ENCODE measurements at regions not wholly inside any gene's neighbourhood (a gene's known extent, or its start where the extent isn't known, plus 50 kb on each side); places are given as distances from the start of the nearest gene placed in this dataset.

DNA sequence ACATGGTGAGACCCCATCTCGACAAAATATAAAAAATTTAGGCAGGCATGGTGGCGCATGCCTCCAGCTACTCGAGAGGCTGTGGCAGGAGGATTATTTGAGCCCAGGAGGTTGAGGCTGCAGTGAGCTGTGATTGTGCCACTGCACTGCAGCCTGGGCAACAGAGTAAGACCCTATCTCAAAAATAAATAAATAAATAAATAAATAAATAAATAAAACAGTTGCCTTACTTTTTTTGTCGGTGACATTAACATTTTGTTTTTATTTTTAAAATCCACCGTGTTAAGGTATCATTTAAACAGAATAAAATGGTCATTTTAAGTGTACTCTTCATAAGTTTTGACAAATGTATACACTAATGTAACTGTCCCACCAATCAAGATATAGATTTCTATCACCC lies 57.0 kb downstream of the RASL11A start:
- Histone ChIP-seq H3K4me3 (ENCODE audit: low read length) (no peak overlapping the region), H3K27ac (ENCODE audit: low read depth, low read length) (no peak overlapping the region), H3K27me3 (ENCODE audit: control insufficient read depth in 2 of 2, insufficient read depth in 2 of 2, low read length in 2 of 2) (no peaks in the 10 kb centered on the region), H3K36me3 (ENCODE audit: control insufficient read depth in 2 of 3, insufficient read depth in 3 of 3, low read length in 3 of 3) (no peaks in the 10 kb centered on the region), H3K9me3 (ENCODE audit: control insufficient read depth in 2 of 3, low read length in 3 of 3) (no peaks in the 10 kb centered on the region), H3K4me1 (ENCODE audit: control insufficient read depth in 2 of 2, insufficient read depth in 2 of 2, low read length in 2 of 2) (no peaks in the 10 kb centered on the region)
- peaks cover 0 to 11% (median 6%) of the 10 kb centered on the region in 7 donors for H3K4me1 Mint-ChIP-seq
- no peaks in the 10 kb centered on the region for H3K36me3 Mint-ChIP-seq
- H3K9me3 Mint-ChIP-seq = peaks cover 0 to 1% (median 0%) of the 10 kb centered on the region in 11 donors
- DNase-seq = no peak
- no peak overlapping the region for H3K4me3 Mint-ChIP-seq
- intact Hi-C loops (cut with micrococcal nuclease) = no loop called here
- H3K27me3 Mint-ChIP-seq = peaks cover 0 to 20% (median 8%) of the 10 kb centered on the region in 5 donors
- ATAC-seq = no peak
- POLR2A ChIA-PET = no interaction called here
- H3K27ac Mint-ChIP-seq = no peak overlapping the region
- CTCF ChIA-PET = interaction anchor here (0.7 kb wide), 1 partner anchor 31 kb away, joined by 3 read pairs; no protein-coding TSS in a partner anchor

DNA sequence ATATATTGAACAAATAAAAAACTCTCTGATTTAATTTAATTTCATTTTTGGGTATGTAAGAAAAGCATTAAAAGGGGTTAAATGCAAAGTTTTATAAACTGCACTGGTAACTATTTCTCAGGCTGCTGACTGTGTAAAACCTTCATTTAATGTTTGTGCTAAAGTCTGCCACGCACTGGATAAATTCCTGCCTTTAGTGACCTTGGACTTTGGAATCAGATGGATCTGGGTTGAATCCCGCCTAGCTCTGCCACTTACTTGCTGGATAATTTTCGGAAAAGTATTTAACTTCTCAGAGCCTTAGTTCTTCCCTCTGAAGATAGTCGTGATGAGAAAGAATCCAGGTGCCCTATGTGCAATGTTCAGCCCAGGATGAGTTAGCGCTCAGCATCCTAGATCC lies 58.6 kb downstream of the RASL11A start:
- H3K27me3 ChIP-seq (ENCODE audit: control insufficient read depth in 2 of 2, insufficient read depth in 2 of 2, low read length in 2 of 2) = no peaks in the 10 kb centered on the region
- Mint-ChIP-seq H3K4me1 (peaks cover 0 to 11% (median 6%) of the 10 kb centered on the region in 7 donors), H3K4me3 (no peak overlapping the region)

DNA sequence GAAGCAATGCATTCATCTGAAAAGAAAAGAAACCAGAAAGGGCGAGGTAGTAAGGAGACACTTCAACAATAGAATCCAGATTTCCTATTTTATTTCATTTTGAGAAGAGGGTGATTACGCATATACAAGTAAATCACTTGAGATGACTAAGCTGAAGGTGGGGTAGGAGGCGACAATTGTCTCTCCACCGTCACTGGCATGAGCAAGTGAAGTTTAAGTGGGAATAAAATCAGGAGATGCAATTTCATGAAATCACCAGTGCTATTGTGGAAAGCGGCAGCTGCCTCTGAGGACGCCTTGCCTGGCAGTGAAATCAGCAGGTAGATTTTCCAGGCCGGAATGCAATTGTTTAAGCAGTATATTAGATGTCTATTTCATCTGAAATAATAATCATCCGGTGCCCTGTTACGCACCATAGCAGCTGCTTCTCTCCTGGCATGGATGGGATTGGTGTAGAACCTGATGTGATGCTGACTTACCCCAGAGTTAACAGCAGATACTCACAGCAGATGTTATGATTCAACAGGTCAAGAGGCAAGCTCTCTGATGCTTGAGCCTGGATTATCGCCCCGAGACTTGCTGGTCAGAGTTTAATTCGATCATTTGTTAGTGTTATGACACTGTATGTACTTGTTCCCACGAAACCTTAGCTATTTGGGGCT lies 64.3 kb downstream of the RASL11A start:
- peaks cover 0 to 8% (median 5%) of the 10 kb centered on the region in 7 donors for H3K4me1 Mint-ChIP-seq
- intact Hi-C loops (cut with micrococcal nuclease) = loop anchor here (5.0 to 10.0 kb wide), 3 partner anchors 43 to 240 kb away; partner anchors contain the start of gene RPL21 (in 1 of the 2)
- no peak for ATAC-seq
- no peaks in the 10 kb centered on the region for H3K36me3 Mint-ChIP-seq
- no peak overlapping the region for H3K4me3 ChIP-seq (ENCODE audit: low read length)
- H3K27me3 Mint-ChIP-seq = peaks cover 0 to 21% (median 2%) of the 10 kb centered on the region in 5 donors
- no peaks in the 10 kb centered on the region for H3K9me3 Mint-ChIP-seq
- CTCF ChIA-PET = interaction anchor here (0.7 to 1.7 kb wide), 2 partner anchors 64 to 350 kb away, joined by 4 to 6 read pairs; partner anchors contain the start of gene RASL11A
- no peak overlapping the region for H3K4me3 Mint-ChIP-seq
- no peaks in the 10 kb centered on the region for H3K9me3 ChIP-seq (ENCODE audit: control insufficient read depth in 2 of 3, low read length in 3 of 3)
- DNase-seq = no peak
- no peaks in the 10 kb centered on the region for H3K4me1 ChIP-seq (ENCODE audit: control insufficient read depth in 2 of 2, insufficient read depth in 2 of 2, low read length in 2 of 2)
- H3K27ac ChIP-seq (ENCODE audit: low read depth, low read length) = no peak overlapping the region
- H3K27me3 ChIP-seq (ENCODE audit: control insufficient read depth in 2 of 2, insufficient read depth in 2 of 2, low read length in 2 of 2) = no peaks in the 10 kb centered on the region
- H3K27ac Mint-ChIP-seq = no peak overlapping the region
- POLR2A ChIA-PET = no interaction called here
- no peaks in the 10 kb centered on the region for H3K36me3 ChIP-seq (ENCODE audit: control insufficient read depth in 2 of 3, insufficient read depth in 3 of 3, low read length in 3 of 3)

More for the DNA sequence above, 58.6 kb downstream of the RASL11A start:
- intact Hi-C loops (cut with micrococcal nuclease) = no loop called here
- ChIA-PET CTCF (no interaction called here), POLR2A (no interaction called here)
- no peaks in the 10 kb centered on the region for H3K36me3 ChIP-seq (ENCODE audit: control insufficient read depth in 2 of 3, insufficient read depth in 3 of 3, low read length in 3 of 3)
- no peak overlapping the region for H3K27ac ChIP-seq (ENCODE audit: low read depth, low read length)
- H3K27ac Mint-ChIP-seq = peak overlapping the region in 1 of 9 donors; percentile 25
- ATAC-seq (no peak), DNase-seq (no peak)
- no peak overlapping the region for H3K4me3 ChIP-seq (ENCODE audit: low read length)
- H3K36me3 Mint-ChIP-seq = no peaks in the 10 kb centered on the region
- H3K4me1 ChIP-seq (ENCODE audit: control insufficient read depth in 2 of 2, insufficient read depth in 2 of 2, low read length in 2 of 2) = no peaks in the 10 kb centered on the region
- no peaks in the 10 kb centered on the region for H3K9me3 ChIP-seq (ENCODE audit: control insufficient read depth in 2 of 3, low read length in 3 of 3)
- H3K27me3 Mint-ChIP-seq = peaks cover 0 to 24% (median 11%) of the 10 kb centered on the region in 5 donors
- H3K9me3 Mint-ChIP-seq = peaks cover 0 to 1% (median 0%) of the 10 kb centered on the region in 11 donors

DNA sequence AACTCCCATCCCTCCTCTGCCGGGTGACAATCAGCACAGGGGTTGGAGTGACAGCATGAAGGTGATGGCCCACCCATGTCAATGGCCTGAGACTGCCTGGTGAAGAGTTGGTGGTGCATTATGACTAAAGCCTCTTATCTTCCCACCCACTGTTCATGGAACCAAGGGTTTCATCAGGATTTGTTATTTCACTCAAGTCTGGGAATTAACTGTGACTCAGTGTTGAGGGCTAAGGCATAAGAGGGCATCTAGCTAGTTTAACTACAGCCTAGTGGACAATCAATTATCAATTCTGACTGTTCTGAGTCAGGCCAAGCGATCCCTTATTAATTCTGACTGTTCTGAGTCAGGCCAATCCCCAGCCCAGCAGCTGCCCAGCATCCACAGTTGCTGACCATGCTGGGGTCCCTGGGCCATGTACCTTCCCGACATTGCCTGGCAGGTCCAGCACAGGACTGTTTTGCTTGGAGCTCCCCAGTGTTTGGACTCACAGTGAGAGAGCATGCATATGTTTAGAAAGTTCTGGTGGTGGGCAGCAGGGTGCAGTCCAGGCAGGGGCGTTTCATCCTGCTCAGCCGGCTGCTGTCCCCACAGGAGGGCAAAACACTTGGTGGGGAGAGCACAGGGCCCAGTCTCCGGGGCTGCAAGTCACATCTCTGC lies 65.5 kb downstream of the RASL11A start:
- Histone ChIP-seq H3K9me3 (ENCODE audit: control insufficient read depth in 2 of 3, low read length in 3 of 3) (no peaks in the 10 kb centered on the region), H3K4me1 (ENCODE audit: control insufficient read depth in 2 of 2, insufficient read depth in 2 of 2, low read length in 2 of 2) (no peaks in the 10 kb centered on the region), H3K36me3 (ENCODE audit: control insufficient read depth in 2 of 3, insufficient read depth in 3 of 3, low read length in 3 of 3) (no peaks in the 10 kb centered on the region), H3K27ac (ENCODE audit: low read depth, low read length) (no peak overlapping the region), H3K4me3 (ENCODE audit: low read length) (no peak overlapping the region), H3K27me3 (ENCODE audit: control insufficient read depth in 2 of 2, insufficient read depth in 2 of 2, low read length in 2 of 2) (no peaks in the 10 kb centered on the region)
- peaks cover 0 to 5% (median 0%) of the 10 kb centered on the region in 7 donors for H3K4me1 Mint-ChIP-seq
- no peaks in the 10 kb centered on the region for H3K36me3 Mint-ChIP-seq
- no peaks in the 10 kb centered on the region for H3K9me3 Mint-ChIP-seq
- peaks cover 0 to 23% (median 3%) of the 10 kb centered on the region in 5 donors for H3K27me3 Mint-ChIP-seq
- ChIA-PET POLR2A (no interaction called here), CTCF (interaction anchor here (0.7 to 1.7 kb wide), 2 partner anchors 325 to 351 kb away, joined by 4 read pairs; no protein-coding TSS in a partner anchor)
- H3K27ac Mint-ChIP-seq = no peak overlapping the region
- DNase-seq = no peak
- no peak for ATAC-seq
- no peak overlapping the region for H3K4me3 Mint-ChIP-seq
- intact Hi-C loops (cut with micrococcal nuclease) = loop anchor here (5.0 to 10.0 kb wide), 3 partner anchors 44 to 241 kb away; partner anchors contain the start of gene RPL21 (in 1 of the 2)

DNA sequence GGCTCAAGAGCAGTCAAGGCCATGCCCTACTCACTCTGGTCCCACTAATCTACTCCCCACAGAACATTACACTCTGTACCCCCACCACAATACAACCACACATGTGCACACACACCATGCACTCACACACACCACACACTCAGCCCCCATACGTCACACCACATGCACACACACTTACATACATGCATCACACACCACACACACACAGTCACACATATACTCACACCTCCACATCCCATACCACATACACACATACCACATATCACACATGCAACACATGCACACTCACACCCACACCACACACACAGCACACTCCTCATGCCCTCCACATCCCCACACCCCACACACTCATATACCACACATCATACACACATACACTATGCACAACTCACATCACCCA lies 67.6 kb downstream of the RASL11A start:
- Histone ChIP-seq H3K27ac (ENCODE audit: low read depth, low read length) (no peak overlapping the region), H3K4me3 (ENCODE audit: low read length) (no peak overlapping the region), H3K36me3 (ENCODE audit: control insufficient read depth in 2 of 3, insufficient read depth in 3 of 3, low read length in 3 of 3) (no peaks in the 10 kb centered on the region), H3K9me3 (ENCODE audit: control insufficient read depth in 2 of 3, low read length in 3 of 3) (no peaks in the 10 kb centered on the region), H3K4me1 (ENCODE audit: control insufficient read depth in 2 of 2, insufficient read depth in 2 of 2, low read length in 2 of 2) (no peaks in the 10 kb centered on the region), H3K27me3 (ENCODE audit: control insufficient read depth in 2 of 2, insufficient read depth in 2 of 2, low read length in 2 of 2) (no peaks in the 10 kb centered on the region)
- Mint-ChIP-seq H3K4me1 (peaks cover 0 to 5% (median 0%) of the 10 kb centered on the region in 7 donors), H3K36me3 (no peaks in the 10 kb centered on the region), H3K4me3 (no peak overlapping the region), H3K27me3 (peaks cover 0 to 11% (median 4%) of the 10 kb centered on the region in 5 donors), H3K9me3 (no peaks in the 10 kb centered on the region), H3K27ac (no peak overlapping the region)
- ChIA-PET POLR2A (no interaction called here), CTCF (interaction anchor here (0.6 to 1.2 kb wide), 2 partner anchors 42 to 84 kb away, joined by 3 to 9 read pairs; no protein-coding TSS in a partner anchor)
- ATAC-seq (no peak), DNase-seq (no peak)
- intact Hi-C loops (cut with micrococcal nuclease) = loop anchor here (5.0 to 10.0 kb wide), 3 partner anchors 46 to 243 kb away; partner anchors contain the start of gene RPL21 (in 1 of the 2)

DNA sequence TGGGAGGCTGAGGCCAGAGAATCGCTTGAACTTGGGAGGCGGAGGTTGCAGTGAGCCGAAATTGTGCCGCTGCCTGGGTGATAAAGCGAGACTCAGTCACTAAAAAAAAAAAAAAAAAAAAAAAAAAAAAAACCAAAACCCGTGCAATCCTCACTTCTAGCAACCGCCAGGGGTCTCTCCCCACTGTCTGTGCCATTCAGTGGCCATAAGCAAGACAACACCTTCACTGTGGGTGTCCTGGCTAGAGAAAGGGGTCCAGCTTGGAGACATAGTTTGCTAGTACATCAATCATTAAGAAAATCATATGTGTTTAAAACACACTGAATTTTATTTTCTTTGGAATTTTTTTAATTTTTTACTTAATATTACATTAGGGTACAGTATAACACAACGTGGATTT lies 68.2 kb downstream of the RASL11A start:
- H3K9me3 Mint-ChIP-seq = no peaks in the 10 kb centered on the region
- POLR2A ChIA-PET = interaction anchor here (1.1 kb wide), 1 partner anchor 88 kb away, joined by 3 read pairs; the partner anchor contains the start of gene RPL21

More for the DNA sequence above, 68.2 kb downstream of the RASL11A start:
- H3K36me3 Mint-ChIP-seq = no peaks in the 10 kb centered on the region
- H3K4me3 Mint-ChIP-seq = no peak overlapping the region
- peaks cover 0 to 5% (median 0%) of the 10 kb centered on the region in 7 donors for H3K4me1 Mint-ChIP-seq
- Histone ChIP-seq H3K27ac (ENCODE audit: low read depth, low read length) (no peak overlapping the region), H3K4me1 (ENCODE audit: control insufficient read depth in 2 of 2, insufficient read depth in 2 of 2, low read length in 2 of 2) (no peaks in the 10 kb centered on the region), H3K27me3 (ENCODE audit: control insufficient read depth in 2 of 2, insufficient read depth in 2 of 2, low read length in 2 of 2) (no peaks in the 10 kb centered on the region), H3K36me3 (ENCODE audit: control insufficient read depth in 2 of 3, insufficient read depth in 3 of 3, low read length in 3 of 3) (no peaks in the 10 kb centered on the region), H3K4me3 (ENCODE audit: low read length) (no peak overlapping the region), H3K9me3 (ENCODE audit: control insufficient read depth in 2 of 3, low read length in 3 of 3) (no peaks in the 10 kb centered on the region)
- intact Hi-C loops (cut with micrococcal nuclease) = loop anchor here (1.0 to 10.0 kb wide), 6 partner anchors 47 to 354 kb away; partner anchors contain the start of gene RPL21 (in 2 of the 2)
- ATAC-seq (no peak), DNase-seq (peak in 1 of 9 donors; percentile 7)
- no peak overlapping the region for H3K27ac Mint-ChIP-seq
- CTCF ChIA-PET = interaction anchor here (0.6 to 1.2 kb wide), 7 partner anchors 8 to 214 kb away, joined by 3 to 9 read pairs (median 3); partner anchors contain the start of gene RASL11A
- peaks cover 0 to 15% (median 4%) of the 10 kb centered on the region in 5 donors for H3K27me3 Mint-ChIP-seq
